IPS DF 6.9 (cell line): ENCODE measurements at regions not wholly inside any gene's neighbourhood (a gene's known extent, or its start where the extent isn't known, plus 50 kb on each side); places are given as distances from the start of the nearest gene placed in this dataset.
A peak's percentile ranks its signal among the peaks of the same experiment; 100 is the strongest.
"Not testable (repeated sequence)": the region's sequence is repeated elsewhere in the genome, so short reads cannot be mapped to it uniquely, and the experiment has no call there.

Source experiments
- DNase-seq: peaks from one replicate; pipeline ENCODE4 v3.0.0-alpha.2; 2013; ENCODE audit warnings: low read depth, low spot score
- H3K27ac ChIP-seq: one replicate; pipeline ENCODE4 v1.5.1; 2013; ENCODE audit warnings: low read length, control low read depth
- H3K27me3 ChIP-seq: 2 replicates; pipeline ENCODE4 v1.6.1; 2013; ENCODE audit warnings: mild to moderate bottlenecking, low read length; ENCODE audit not compliant: control insufficient read depth, insufficient read depth
- H3K36me3 ChIP-seq: 2 replicates; pipeline ENCODE4 v1.6.1; 2013; ENCODE audit warnings: low read length; ENCODE audit not compliant: control insufficient read depth, insufficient read depth
- H3K4me1 ChIP-seq: 2 replicates; pipeline ENCODE4 v1.6.1; 2013; ENCODE audit warnings: low read length; ENCODE audit not compliant: control insufficient read depth, insufficient read depth
- H3K4me3 ChIP-seq: 2 replicates; pipeline ENCODE4 v1.5.1; 2013; ENCODE audit warnings: mild to moderate bottlenecking, low read length
- H3K9me3 ChIP-seq: 2 replicates; pipeline ENCODE4 v1.6.1; 2013; ENCODE audit warnings: low read length, inconsistent platforms; ENCODE audit not compliant: control insufficient read depth, insufficient read depth
- WGBS: extraction: QIAGEN DNeasy Blood & Tissue Kit; methylation state at CpG from one replicate; pipeline ENCODE4 v1.1.7; 2013; ENCODE audit warnings: mixed read lengths, missing lambda C conversion rate; ENCODE audit not compliant: insufficient read length, insufficient coverage; 5-methylcytosine and 5-hydroxymethylcytosine counted together

GRCh38 chr3:103295974-103296570, 861.3 kb downstream of the ZPLD1 start:
- H3K27ac ChIP-seq: no peak overlapping the region
- H3K27me3 ChIP-seq: no peaks in the 10 kb centered on the region
- no peaks in the 10 kb centered on the region for H3K36me3 ChIP-seq
- no peak overlapping the region for H3K4me3 ChIP-seq
- WGBS: no CpG with 5 or more reads among the region's 2 CpGs
- H3K4me1 ChIP-seq: no peaks in the 10 kb centered on the region
- DNase-seq: no peak
- no peaks in the 10 kb centered on the region for H3K9me3 ChIP-seq

GRCh38 chr3:103297502-103297901, 862.7 kb downstream of the ZPLD1 start:
- not testable (repeated sequence) for H3K9me3 ChIP-seq, H3K36me3 ChIP-seq, H3K27me3 ChIP-seq, H3K4me3 ChIP-seq, H3K4me1 ChIP-seq, H3K27ac ChIP-seq, DNase-seq
- WGBS: no CpG with 5 or more reads among the region's 11 CpGs

DNA sequence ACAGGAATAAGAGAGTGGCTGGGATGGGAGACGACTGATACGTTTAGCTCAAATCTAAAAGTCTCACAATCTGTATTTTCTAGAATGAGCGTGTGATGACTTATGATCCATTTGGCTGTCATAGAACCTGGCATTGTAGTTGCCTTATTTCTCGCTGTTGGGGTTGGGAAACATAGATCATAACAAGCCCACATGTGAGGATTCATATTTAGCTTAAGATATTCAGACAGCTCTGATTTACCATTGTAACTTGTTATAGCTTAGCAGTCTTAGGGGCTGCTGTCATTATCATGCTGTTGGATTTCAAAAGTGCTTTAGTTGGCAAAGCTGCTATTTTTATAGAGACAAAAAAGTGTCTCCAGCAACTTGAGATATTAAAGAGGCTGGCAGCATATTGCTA, 871.3 kb downstream of the ZPLD1 start:
- no CpG with 5 or more reads among the region's 4 CpGs for WGBS

GRCh38 chr3:103308921-103309320, 874.1 kb downstream of the ZPLD1 start:
- no CpG with 5 or more reads among the region's 1 CpG for WGBS
- Histone ChIP-seq H3K27me3 (no peaks in the 10 kb centered on the region), H3K27ac (no peak overlapping the region), H3K36me3 (no peaks in the 10 kb centered on the region), H3K9me3 (no peaks in the 10 kb centered on the region), H3K4me3 (no peak overlapping the region), H3K4me1 (no peaks in the 10 kb centered on the region)
- DNase-seq: peak; percentile 7

More for the DNA sequence above, 871.3 kb downstream of the ZPLD1 start:
- Histone ChIP-seq H3K27ac (no peak overlapping the region), H3K27me3 (no peaks in the 10 kb centered on the region), H3K4me1 (no peaks in the 10 kb centered on the region), H3K9me3 (no peaks in the 10 kb centered on the region), H3K36me3 (no peaks in the 10 kb centered on the region), H3K4me3 (no peak overlapping the region)
- no peak for DNase-seq

GRCh38 chr3:103319912-103320311, 885.1 kb downstream of the ZPLD1 start:
- Histone ChIP-seq H3K27me3 (no peaks in the 10 kb centered on the region), H3K36me3 (no peaks in the 10 kb centered on the region), H3K27ac (no peak overlapping the region), H3K4me3 (no peak overlapping the region), H3K9me3 (no peaks in the 10 kb centered on the region), H3K4me1 (no peaks in the 10 kb centered on the region)
- WGBS: no CpG with 5 or more reads among the region's 2 CpGs
- no peak for DNase-seq

- H3K27me3 ChIP-seq: no peaks in the 10 kb centered on the region
- no CpG with 5 or more reads among the region's 2 CpGs for WGBS
Measured at GRCh38 chr3:103337179-103337845, 902.5 kb downstream of the ZPLD1 start.

GRCh38 chr3:103341078-103341606, 906.3 kb downstream of the ZPLD1 start:
- WGBS: no CpG with 5 or more reads among the region's 4 CpGs

More at GRCh38 chr3:103337179-103337845, 902.5 kb downstream of the ZPLD1 start:
- Histone ChIP-seq H3K4me1 (no peaks in the 10 kb centered on the region), H3K4me3 (no peak overlapping the region), H3K36me3 (no peaks in the 10 kb centered on the region), H3K9me3 (no peaks in the 10 kb centered on the region), H3K27ac (no peak overlapping the region)
- DNase-seq: no peak

GRCh38 chr3:103342205-103342731, 907.5 kb downstream of the ZPLD1 start:
- no CpG with 5 or more reads among the region's 4 CpGs for WGBS
- H3K36me3 ChIP-seq: no peaks in the 10 kb centered on the region
- DNase-seq: no peak

More at GRCh38 chr3:103341078-103341606, 906.3 kb downstream of the ZPLD1 start:
- no peaks in the 10 kb centered on the region for H3K36me3 ChIP-seq
- H3K27me3 ChIP-seq: no peaks in the 10 kb centered on the region
- no peaks in the 10 kb centered on the region for H3K4me1 ChIP-seq
- no peak overlapping the region for H3K4me3 ChIP-seq
- DNase-seq: no peak
- H3K27ac ChIP-seq: no peak overlapping the region
- no peaks in the 10 kb centered on the region for H3K9me3 ChIP-seq

DNA sequence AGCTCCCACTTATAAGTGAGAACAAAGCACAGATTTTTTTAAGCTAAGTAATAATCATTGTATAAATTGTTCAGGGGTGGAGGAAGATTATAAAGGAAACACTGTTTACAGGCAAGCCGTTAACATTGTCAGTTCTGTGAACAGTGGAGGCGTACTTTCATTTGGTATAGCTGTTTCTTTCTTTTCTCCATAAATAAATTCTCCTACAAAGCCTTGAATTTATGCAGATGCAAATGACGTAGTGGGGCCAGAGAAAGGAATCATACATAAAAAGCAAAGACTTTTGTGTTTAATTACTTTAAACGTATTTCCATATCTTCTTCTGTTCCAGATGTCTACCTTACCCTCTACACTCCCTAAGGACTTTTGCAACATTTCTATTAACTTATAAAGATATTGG, 914.9 kb downstream of the ZPLD1 start:
- no peaks in the 10 kb centered on the region for H3K27me3 ChIP-seq
- H3K36me3 ChIP-seq: no peaks in the 10 kb centered on the region
- WGBS: no CpG with 5 or more reads among the region's 4 CpGs
- DNase-seq: no peak
- no peaks in the 10 kb centered on the region for H3K9me3 ChIP-seq
- H3K27ac ChIP-seq: no peak overlapping the region
- H3K4me1 ChIP-seq: no peaks in the 10 kb centered on the region
- no peak overlapping the region for H3K4me3 ChIP-seq

More at GRCh38 chr3:103342205-103342731, 907.5 kb downstream of the ZPLD1 start:
- Histone ChIP-seq H3K27me3 (no peaks in the 10 kb centered on the region), H3K9me3 (no peaks in the 10 kb centered on the region), H3K4me1 (no peaks in the 10 kb centered on the region), H3K4me3 (no peak overlapping the region), H3K27ac (no peak overlapping the region)

DNA sequence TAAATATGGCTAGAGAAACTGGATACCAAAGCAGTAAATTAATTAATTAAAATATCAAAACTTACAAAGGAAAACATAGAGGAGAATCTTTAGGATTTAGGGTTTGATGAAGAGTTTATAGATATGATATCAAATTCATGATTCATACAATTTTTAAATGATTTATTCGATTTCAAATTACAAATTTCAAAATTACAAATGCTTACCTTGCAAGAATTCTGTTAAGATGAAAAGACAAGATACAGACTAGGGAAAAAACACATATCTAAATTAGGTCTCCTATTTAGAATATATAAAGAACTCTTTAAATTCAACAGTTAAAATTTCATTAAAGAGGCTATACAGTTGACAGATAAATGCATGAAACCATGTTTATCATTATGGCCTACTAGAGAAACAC, 930.7 kb downstream of the ZPLD1 start:
- DNase-seq: no peak
- Histone ChIP-seq H3K27ac (no peak overlapping the region), H3K9me3 (no peaks in the 10 kb centered on the region), H3K4me1 (no peaks in the 10 kb centered on the region), H3K27me3 (no peaks in the 10 kb centered on the region), H3K4me3 (no peak overlapping the region), H3K36me3 (no peaks in the 10 kb centered on the region)
- 100% methylated on average over 1 of the region's 1 CpG for WGBS
